HG03095 (cell line): ENCODE measurements at regions not wholly inside any gene's neighbourhood (a gene's known extent, or its start where the extent isn't known, plus 50 kb on each side); places are given as distances from the start of the nearest gene placed in this dataset.

Experiments used
- ATAC-seq: cut with Tn5 transposase; IDR thresholded peaks from one replicate; pipeline ENCODE4 v1.9.1; 2021; ENCODE audit warnings: moderate library complexity; ENCODE audit not compliant: unreplicated experiment

DNA sequence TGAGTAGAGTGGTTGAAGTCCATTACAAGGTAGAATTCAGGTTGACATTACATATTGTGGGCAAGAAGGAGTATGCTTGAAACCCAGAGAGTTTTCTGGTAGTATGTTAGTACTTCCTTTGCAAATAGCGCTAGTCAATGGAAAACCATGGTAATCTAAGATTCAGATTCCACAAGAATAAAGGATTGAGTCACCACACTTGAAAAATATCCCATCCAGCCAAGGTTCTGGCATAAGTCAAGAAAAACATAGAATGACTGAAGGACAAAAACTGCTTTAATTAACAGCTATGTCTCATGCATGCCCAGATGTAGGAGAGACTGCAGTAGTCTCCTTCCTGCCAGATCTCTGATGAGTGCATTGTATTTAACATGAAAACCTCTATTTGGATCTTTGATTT is 469.8 kb downstream of the BMP2 start:
- ATAC-seq: no peak

DNA sequence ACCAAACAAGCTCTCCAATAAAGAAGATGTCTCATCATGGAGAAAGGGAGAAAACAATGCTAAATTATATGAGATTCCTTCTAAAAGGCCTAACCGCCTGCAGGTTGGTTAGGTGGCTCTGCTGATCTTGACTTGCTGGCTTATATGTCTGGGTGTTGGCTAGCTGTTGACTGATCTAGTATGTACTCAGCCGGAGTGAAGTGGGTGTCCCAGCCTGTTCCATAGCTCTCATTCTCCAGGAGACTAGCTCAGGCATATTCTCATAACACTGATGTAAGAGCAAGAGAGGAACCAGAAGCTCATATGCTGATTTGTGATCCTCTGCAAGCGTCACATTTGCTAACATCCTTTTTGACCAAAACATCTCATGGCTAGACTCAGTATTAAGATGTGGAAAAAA is 473.0 kb downstream of the BMP2 start:
- ATAC-seq: no peak

DNA sequence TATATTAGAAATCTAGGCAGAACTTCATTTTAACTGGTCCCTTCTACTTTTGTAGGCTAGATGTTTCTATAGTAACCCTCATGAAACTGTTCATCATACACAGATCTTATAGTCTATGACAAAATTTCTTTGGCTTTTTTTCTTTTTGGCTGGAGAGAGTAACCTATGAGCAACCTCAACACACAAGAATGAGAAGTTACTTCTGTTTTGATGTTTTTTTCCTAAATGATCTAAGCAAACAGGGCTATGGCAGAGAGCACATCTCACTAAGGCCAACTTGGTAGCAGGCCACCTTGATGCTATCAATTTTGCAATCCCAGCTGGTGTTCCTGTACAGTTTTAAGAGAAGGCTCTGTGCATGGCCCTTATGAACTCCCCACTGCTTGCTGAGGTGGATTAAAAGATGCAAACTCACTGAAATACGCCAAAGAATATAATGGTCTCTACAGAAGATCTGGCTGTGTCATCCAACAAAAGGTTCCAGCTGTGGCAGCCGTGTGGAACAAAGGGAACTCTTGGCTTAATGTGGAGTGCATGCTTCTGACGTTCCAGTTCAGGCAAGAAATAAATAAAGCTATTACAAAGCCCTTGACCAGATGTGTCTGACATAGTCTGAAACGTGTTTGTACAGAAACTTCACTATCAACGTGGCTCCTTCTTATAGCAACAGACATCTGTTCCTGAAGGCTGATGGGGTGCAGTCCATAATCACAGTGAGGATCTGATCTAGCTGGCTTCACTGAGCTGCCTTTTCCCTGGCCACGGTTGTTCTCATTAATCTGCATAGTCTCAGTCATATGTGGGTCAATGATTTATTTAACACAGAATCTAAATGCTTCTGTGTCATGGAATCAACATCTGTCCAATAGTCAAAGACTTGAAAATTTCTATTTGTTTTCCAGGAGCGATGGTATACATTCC is 481.1 kb downstream of the BMP2 start:
- no peak for ATAC-seq

DNA sequence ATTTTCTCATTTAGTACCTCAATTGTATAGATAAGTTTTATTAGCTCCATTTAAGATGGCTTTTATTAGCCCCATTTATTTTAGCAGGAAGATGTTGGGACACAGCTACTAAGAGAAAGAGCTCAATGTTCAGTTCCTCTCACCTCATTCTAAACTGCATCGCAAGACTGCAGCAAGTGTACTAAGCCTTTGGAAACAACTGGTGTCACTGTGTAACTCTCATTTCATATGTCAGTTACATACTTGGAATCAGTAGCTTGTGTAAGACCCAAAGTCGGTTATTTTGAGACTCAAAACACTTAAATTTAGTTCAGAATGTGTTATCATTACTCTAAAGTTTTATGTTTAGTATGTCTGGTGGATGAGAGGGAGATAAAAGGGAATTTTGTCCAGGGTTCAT is 482.9 kb downstream of the BMP2 start:
- no peak for ATAC-seq

DNA sequence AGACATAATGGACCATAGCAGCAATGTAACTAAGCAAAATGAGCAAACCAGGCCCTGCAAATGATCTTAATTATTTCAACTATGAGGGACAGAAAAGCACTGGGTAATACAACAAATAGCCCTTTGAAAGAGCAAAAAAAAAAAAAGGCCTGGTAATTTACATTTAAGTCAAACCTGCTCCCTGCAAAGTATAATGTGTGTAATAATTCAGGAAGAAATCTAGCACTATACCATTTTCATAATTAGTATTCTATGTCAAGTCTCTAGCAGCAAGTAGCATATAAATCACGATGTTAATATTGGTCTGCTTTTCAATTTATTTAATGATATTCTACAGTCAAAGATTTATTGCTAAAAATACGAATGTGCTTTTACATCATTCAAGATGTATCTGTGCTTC is 489.6 kb downstream of the BMP2 start:
- ATAC-seq: no peak

DNA sequence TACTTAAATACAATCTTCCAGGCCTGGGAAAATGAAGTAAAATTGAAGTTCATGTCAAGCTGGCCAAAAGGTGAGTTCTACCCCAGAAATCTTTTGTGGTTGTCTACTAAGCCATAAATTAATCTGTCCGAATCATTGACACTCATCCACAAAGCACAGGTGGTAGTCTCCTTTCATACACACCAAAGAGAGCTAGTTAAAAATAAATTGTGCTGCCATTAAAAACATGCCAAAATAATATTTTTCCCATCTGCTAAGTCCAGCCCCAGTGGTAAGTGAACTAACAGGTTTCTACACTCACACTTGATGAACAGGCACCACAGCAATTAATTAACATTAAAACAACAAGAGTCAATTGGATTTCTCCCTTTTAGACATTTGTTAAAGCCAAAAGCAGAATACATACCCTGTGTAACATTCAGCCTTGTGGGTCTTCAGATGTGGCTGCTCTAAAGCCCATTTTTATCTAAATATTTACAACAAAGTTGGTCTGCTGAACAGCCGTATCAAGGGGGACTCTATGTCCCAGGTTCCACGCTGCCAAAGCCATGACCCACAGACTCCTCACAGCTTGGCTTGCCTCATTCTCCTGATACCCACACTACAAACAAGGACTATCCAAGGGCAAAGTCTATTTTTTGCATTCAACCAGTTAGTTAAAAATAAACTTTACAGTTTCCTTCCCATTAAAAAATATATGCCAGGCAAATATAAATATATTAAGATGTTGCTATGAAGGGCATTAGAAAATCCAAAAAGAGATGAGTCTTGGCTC is 490.4 kb downstream of the BMP2 start:
- no peak for ATAC-seq

DNA sequence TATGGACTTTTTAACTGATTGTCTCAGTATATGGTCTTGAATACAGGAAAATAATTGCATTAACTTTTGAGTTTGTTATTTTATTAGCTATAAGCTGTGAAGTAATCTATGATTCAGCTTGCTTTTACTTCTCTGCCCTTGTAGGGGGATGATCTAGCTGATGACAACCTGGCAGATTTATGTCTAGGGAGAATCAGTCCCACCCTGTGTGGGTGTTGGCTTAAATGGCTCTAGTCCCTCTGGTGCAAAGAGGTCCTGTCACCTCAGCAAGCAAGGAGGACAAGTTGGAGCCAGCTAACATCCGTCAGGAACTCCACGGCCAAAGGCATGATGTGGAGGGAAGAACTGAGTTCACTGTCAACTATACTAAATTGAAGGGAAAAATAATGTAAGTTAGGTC is 495.3 kb downstream of the BMP2 start:
- no peak for ATAC-seq

DNA sequence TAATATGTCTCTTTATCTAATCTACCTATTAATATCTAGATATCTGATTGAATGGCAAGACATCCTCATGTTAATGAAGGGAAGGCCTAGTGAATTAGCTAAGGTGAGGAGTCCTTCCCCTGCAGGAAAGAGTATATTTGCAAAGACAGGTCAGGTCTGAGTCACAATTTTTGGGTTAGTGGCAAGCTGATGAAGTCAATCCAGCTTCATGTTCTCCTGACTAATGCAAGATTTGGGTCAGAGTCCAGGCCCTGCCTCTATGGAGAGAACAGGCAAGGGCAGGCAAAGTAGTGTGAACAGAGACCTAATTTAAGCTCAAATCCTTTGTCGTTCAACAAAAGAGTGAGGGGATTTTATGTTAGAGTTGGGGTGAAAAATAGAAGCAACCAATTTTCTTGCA is 496.7 kb downstream of the BMP2 start:
- no peak for ATAC-seq

DNA sequence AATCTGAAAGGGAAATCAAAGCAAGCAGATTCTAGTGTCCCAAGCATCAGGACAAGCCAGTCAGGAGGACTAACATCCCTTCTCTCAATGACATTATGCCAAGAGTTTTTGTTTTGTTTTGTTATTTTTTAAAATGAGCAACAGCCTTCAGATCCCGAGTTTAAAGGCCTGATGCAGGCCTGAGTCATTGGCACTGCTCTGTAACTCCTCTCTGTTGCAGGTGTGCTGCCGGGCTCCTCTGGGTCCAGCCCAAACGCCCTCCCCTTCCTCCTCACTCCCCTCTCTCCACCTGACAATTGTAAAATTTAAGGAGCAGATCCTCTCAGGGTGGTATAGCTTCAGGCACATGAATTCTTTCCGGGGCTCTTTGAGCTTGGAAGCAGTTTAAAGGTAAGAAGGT is 502.0 kb downstream of the BMP2 start:
- ATAC-seq: no peak

DNA sequence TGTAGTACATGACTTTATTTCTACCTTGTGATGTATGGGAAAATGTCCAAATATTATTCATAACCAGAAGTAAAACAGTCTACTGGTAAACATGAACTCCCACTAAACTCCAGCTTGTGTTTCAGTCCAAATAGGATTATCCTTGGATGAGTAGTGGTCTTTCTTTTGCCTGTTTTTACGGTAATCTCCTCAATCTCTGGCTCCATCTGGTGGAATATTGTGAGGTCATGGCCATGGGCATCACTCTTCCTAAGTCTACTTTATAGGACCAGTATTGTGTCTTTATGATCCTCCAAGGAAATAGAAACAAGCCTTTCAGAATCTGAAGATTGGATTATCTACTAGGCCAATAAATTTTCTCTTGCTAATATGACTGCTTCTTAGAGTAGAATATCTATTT is 505.0 kb downstream of the BMP2 start:
- no peak for ATAC-seq

DNA sequence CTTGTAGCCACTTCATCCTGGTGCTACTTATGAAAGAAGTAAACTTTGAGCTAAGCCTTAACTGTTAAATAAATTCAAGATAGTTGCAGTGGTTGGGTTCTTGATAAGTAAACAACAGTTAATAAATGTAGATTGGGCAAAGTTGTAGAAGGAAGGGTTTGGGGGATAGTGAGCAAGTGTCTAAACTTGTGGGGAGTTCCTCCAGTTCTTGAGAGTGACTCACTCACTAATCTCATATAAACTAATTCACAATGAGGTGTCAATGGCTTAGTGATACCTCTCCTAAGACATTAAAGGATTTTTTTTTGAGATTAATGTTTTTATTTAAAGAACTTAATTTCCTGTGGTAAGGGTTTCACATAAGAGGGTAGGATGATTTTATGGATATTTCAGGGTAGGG is 507.4 kb downstream of the BMP2 start:
- no peak for ATAC-seq

DNA sequence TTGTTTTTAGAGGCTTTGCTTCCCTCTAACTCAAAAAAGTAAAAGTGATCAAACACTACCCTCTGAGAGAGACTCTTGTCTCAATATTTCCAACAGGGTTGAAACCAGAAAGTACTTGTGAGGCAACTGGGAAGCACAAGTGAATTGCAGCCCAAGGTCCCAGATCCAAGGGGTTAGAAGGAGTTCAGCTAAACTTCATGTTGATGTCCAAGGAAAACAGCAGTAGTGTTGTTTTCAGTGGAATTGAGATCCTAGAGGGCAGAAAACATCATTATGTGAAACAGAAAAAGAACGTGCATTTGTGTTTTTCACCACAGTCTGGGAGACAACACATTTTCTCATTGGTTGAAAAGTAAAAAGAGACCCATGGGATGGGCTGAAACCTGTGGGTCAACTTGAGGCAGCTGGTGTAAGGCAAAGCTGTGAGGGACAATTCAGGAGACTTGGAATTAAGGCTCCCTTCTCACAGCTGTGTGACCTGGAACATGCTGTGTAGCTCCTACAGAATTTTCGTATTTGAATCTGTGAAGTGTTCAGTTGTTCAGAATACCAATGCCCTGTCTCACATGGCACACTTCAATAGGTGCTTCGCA is 508.3 kb downstream of the BMP2 start:
- no peak for ATAC-seq

DNA sequence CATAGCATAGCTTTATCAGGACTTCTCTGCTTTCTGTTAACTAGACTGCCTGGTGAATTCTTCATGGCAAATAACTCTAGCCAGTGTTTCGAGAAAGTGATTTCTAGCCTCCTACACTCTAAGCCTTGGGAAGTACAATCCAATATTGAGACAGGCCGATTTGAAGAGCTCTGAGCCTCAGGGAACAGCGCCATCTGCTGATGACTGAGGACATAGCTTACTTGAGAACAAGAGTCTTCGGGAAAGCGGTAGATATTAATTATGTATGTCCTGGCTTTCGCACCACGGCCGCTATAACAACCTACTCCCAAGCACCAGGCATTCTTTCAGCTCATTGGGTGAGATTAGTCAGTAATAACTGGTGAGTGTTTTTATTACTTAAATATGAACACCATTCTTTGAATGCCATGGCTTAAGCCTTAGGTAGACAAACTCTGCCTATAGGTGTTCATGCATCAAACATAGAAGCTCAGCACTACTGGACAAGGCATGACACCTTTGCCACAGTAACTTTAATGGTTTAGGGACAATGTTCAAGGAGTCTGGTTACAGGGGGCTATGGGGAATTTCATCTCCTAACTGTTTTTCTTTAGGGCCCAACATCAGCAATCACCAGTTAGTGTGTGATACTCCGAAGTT is 518.6 kb downstream of the BMP2 start:
- ATAC-seq: peak; percentile 78

DNA sequence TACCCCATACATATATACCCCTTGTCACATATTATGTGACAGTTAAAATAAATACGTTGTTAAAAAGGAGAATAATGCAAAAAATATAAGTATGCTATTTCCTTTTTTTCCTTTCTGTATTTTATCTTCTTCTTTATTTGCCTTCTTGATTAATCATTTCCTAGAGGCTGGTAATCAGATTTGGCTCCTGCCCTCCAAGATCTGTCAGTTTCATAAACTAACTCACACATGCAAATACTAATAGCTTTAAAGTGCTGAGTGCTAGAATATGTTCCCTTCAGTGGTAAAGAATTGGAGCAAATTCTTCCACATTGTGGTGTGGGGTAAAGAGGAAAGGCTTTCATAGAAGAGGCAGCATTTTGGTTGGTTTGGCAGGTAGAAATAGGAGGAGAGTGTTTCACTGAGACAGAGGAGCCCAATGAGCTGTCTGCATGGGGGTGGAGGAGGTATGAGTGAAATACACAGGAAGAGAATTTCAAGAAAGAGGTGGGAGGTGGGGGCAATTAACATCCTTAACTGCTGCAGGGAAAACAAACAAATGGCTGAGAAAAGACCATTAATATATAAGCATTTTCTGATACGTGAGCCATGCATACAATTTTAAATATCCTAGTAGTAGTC is 523.9 kb downstream of the BMP2 start:
- no peak for ATAC-seq

DNA sequence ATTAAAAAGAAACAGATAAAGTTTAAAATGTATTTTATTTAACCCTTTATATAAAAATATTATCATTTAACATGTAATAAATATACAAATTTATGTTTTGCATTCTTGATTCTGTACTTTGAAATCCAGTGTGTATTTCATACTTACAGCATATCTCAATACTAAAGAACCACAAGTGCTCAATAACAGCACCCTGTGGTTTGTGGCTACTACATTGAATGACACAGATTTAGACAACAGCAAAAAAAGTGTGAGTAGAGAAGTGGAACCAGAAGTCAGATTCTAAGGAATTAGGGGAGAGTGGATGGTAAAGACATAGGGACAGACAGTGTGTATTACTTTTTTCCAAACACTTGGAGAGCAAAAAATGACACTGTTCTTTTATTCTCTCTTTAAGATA is 524.5 kb downstream of the BMP2 start:
- ATAC-seq: no peak

DNA sequence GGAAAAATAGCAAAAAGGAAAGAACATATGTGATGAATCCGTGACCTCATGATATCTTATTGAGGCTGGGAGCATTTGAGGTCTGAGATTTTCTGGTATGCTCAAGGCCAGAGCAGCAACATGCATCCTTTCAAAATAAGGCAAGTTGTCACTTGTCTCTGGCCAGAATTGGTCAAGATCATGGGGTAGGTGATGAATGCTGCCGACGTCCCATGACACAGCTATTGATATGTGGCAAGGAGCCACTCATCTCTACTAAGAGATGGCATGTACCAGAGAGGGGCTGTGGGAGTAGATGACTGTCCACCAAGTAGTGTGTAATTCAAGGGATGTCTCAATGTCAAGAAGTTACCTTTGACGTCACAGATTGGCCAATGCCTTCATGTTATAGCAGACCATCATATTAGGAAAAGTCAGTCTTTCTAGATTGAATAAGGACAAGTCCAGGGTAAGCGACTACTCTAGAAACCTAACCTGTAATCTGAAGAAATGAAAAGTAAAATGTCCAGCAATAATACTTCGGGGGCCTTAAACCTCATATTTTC is 527.4 kb downstream of the BMP2 start:
- ATAC-seq: no peak

DNA sequence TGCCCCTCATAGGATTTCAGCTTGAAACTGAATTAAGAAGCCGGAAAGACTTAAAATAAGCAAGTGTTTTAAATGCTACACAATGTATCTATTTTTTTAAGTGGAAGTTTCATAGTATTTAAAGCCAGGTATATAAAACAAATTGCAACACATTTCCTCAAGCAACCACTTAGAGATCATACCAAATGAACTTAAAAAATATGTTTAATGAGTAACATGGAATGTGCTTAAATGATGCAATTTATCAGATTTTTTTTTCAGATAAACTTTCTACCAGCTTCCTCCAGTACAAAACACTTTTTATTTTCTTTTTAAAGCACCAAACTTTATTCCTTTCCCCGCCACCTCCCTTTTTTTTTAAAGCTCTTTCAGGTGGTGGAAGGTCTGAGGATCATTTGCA is 534.3 kb downstream of the BMP2 start:
- ATAC-seq: no peak

DNA sequence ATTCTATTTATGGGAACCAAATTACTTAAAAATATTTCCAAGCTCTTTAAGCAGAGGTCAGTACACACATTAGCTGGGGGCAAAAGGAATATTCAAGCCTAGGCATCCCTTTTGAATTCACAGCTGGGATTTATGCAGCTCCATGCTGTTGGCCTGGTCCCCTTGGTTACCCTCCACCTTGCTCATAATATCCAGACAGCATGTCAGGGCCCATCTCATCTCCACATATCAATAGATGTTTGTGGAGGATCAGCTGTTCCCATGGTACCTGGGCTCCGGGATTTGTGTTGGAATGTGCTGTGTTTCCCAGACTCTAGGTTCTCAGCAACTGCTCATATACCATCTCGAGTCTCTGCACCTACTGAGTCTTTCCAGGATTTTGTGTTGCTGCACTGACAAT is 534.8 kb downstream of the BMP2 start:
- no peak for ATAC-seq

DNA sequence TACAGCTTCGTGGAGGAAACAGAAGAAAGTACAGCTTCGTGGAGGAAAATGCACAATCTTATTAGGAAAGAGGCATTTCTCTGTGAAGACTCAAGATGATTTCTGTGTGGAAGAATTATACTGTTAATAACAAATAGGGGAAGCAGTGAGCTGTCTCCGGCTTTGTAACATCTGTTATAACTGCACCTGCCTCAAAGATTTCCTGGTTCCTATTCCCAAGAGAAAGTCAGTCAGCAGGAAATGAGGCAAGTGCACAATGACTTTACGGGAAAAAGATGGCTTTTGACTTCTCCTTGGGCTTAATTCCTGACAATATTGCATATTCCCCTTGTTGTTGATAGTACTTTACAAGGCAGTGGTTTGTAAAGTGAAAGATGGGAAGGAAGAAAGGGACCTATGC is 538.5 kb downstream of the BMP2 start:
- no peak for ATAC-seq

DNA sequence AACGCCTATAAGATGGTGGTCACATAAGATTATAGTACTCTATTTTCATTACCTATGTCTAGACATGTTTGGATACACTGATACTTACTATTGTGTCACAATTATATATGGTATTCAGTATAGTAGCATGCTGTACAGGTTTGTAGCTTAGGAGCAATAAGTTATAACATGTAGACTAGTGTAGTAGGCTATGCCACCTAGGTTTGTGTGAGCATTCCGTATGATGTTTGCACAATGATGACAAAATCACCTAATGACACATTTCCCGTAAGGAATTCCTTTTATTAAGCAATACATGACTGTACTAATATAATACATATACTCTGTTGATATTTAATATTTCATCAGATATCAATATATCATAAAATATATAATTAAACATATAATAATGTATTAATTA is 540.7 kb downstream of the BMP2 start:
- ATAC-seq: no peak

DNA sequence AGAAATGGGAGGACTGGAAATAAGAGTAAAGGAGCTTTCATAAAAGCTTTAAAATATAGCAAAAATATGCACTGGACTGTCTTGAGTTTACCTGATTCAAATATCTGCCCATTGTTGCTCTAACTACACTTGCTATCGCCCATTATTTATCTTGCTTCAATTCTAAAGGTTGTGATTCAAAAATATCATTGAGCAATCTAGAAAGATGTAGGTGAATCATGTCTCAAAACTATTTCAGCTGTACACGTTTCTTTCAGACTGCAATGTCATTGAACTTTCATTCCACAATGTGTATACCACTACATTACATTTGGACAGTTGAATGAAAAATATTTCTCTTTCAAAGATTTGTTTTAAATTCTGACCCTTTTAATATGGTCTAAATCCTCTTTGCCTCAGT is 545.6 kb downstream of the BMP2 start:
- no peak for ATAC-seq
